OCI-LY1 (cell line): ENCODE measurements at regions not wholly inside any gene's neighbourhood (a gene's known extent, or its start where the extent isn't known, plus 50 kb on each side); places are given as distances from the start of the nearest gene placed in this dataset.

Experiments used
- EZH2 ChIP-seq: fragments of 200-600 bp; sonication (generic), shearing (Covaris generic); IDR thresholded peaks from 2 replicates; pipeline ENCODE4 v1.8.0; 2017; ENCODE audit warnings: borderline replicate concordance, mixed run types, mild to moderate bottlenecking, antibody characterized with exemption, low read length, moderate library complexity, mixed read lengths
- TF ChIP-seq, protein P1 (sequence below): fragments of 200-600 bp; sonication (generic), shearing (Covaris generic); IDR thresholded peaks from 2 replicates; pipeline ENCODE4 v1.5.1; 2017; ENCODE audit warnings: mild to moderate bottlenecking, antibody characterized with exemption, low read length, moderate library complexity, mixed read lengths

DNA sequence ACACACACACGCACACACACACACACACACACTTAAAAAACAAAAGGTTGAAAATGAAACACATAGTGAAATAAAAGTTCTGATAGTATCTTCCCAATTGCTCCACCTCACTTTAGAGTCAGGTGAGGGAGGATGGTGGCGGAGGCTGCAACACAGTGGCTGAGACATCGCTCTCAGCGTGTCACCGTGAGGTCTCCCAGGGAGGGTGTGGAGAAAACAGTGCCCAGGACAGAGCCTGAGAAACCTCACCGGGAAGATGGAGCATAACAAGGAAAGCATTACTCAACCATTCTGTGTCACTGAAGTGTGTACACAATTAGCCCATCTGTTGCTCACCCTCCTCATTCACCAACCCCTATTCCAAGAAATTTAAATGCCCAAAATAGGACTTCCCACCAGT is 111.4 kb upstream of the USP29 start:
- TF ChIP-seq, protein P1, sequence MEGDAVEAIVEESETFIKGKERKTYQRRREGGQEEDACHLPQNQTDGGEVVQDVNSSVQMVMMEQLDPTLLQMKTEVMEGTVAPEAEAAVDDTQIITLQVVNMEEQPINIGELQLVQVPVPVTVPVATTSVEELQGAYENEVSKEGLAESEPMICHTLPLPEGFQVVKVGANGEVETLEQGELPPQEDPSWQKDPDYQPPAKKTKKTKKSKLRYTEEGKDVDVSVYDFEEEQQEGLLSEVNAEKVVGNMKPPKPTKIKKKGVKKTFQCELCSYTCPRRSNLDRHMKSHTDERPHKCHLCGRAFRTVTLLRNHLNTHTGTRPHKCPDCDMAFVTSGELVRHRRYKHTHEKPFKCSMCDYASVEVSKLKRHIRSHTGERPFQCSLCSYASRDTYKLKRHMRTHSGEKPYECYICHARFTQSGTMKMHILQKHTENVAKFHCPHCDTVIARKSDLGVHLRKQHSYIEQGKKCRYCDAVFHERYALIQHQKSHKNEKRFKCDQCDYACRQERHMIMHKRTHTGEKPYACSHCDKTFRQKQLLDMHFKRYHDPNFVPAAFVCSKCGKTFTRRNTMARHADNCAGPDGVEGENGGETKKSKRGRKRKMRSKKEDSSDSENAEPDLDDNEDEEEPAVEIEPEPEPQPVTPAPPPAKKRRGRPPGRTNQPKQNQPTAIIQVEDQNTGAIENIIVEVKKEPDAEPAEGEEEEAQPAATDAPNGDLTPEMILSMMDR, result no peak
- TF ChIP-seq EZH2, result no peak
